GM06990 (cell line): ENCODE measurements at regions not wholly inside any gene's neighbourhood (a gene's known extent, or its start where the extent isn't known, plus 50 kb on each side); places are given as distances from the start of the nearest gene placed in this dataset.

Source experiments
- DNase-seq: peaks from one replicate; pipeline ENCODE4 v3.0.0-alpha.2; 2011; ENCODE audit not compliant: insufficient read length; ENCODE audit errors: extremely low read depth
- H3K27me3 ChIP-seq: replicated peaks from 2 replicates; pipeline ENCODE4 v1.6.0; 2011; ENCODE audit warnings: low read length; ENCODE audit not compliant: control insufficient read depth, insufficient read depth
- H3K36me3 ChIP-seq: 2 replicates; pipeline ENCODE4 v1.5.1; 2011; ENCODE audit warnings: low read length; ENCODE audit not compliant: control insufficient read depth, insufficient read depth
- H3K4me3 ChIP-seq: replicated peaks from 2 replicates; pipeline ENCODE4 v1.5.1; 2011; ENCODE audit warnings: low read depth, mild to moderate bottlenecking, control low read depth, low read length
- TF ChIP-seq, protein P1 (sequence below): IDR thresholded peaks from 2 replicates; pipeline ENCODE4 v1.5.1; 2011; ENCODE audit warnings: low read length, control low read depth, mild to moderate bottlenecking, inconsistent platforms; ENCODE audit not compliant: insufficient read depth, poor library complexity, severe bottlenecking

DNA sequence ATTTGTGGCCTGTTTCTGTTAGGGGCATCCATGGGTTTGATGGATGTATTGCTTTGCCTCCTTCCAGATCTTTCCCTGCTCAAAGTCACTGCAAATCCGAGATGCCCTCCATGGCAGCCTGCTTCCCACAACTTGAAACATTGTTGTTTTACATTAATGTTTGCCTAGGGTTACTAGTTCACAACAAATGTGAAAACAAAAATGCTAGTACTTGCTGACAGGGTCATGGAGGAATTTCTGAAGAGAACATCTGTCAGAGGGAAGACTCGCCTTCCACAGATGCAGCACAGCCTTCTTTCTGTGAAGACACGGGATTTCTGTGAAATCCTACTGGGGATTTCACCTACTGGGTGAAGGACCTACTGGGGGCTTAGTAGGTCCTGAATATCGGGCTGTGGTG lies 260.0 kb upstream of the FN1 start:
- TF ChIP-seq, protein P1, sequence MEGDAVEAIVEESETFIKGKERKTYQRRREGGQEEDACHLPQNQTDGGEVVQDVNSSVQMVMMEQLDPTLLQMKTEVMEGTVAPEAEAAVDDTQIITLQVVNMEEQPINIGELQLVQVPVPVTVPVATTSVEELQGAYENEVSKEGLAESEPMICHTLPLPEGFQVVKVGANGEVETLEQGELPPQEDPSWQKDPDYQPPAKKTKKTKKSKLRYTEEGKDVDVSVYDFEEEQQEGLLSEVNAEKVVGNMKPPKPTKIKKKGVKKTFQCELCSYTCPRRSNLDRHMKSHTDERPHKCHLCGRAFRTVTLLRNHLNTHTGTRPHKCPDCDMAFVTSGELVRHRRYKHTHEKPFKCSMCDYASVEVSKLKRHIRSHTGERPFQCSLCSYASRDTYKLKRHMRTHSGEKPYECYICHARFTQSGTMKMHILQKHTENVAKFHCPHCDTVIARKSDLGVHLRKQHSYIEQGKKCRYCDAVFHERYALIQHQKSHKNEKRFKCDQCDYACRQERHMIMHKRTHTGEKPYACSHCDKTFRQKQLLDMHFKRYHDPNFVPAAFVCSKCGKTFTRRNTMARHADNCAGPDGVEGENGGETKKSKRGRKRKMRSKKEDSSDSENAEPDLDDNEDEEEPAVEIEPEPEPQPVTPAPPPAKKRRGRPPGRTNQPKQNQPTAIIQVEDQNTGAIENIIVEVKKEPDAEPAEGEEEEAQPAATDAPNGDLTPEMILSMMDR: no peak
- no peak for DNase-seq

DNA sequence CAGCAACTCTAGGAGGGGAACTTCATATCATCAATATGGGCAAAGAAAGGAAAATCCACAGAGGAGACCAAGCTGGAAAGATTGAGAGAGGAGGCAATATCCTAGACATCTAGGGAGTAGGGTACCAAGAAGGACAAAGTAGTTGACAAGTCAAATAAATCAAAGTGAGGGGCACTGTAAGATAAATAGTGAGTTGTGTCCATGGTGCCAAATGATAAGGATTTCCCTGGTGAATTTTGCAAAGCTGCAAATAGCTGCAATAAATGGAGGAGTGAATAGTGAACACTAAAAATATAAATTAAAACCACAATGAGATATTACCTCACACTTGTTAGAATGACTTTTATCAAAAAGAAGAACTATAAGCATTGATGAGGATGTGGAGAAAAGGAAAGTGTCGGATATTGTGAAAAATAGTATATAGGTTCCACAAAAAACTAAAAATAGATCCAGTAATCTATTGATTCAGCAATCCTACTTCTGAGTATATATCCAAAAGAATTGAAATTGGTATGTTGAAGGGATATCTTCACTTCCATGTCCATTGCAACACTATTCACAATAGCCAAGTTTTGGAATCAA lies 258.2 kb upstream of the FN1 start:
- Histone ChIP-seq H3K36me3 (no peaks in the 10 kb centered on the region), H3K4me3 (no peak overlapping the region), H3K27me3 (no peaks in the 10 kb centered on the region)
- DNase-seq: no peak
- TF ChIP-seq, protein P1: no peak

More for the DNA sequence above, 260.0 kb upstream of the FN1 start:
- Histone ChIP-seq H3K36me3 (no peaks in the 10 kb centered on the region), H3K4me3 (no peak overlapping the region), H3K27me3 (no peaks in the 10 kb centered on the region)

- H3K4me3 ChIP-seq: no peak overlapping the region
- no peaks in the 10 kb centered on the region for H3K27me3 ChIP-seq
- DNase-seq: no peak
- TF ChIP-seq, protein P1: no peak
- H3K36me3 ChIP-seq: no peaks in the 10 kb centered on the region
Measured at GRCh38 chr2:215693193-215693998, 257.5 kb upstream of the FN1 start.

GRCh38 chr2:215692387-215693079 lies 256.7 kb upstream of the FN1 start:
- Histone ChIP-seq H3K4me3 (no peak overlapping the region), H3K36me3 (no peaks in the 10 kb centered on the region), H3K27me3 (no peaks in the 10 kb centered on the region)
- TF ChIP-seq, protein P1: no peak
- no peak for DNase-seq

GRCh38 chr2:215691346-215691745 lies 255.5 kb upstream of the FN1 start:
- no peaks in the 10 kb centered on the region for H3K27me3 ChIP-seq
- no peak overlapping the region for H3K4me3 ChIP-seq
- no peak for DNase-seq
- TF ChIP-seq, protein P1: no peak
- no peaks in the 10 kb centered on the region for H3K36me3 ChIP-seq
